HG03064 (cell line): ENCODE measurements at regions not wholly inside any gene's neighbourhood (a gene's known extent, or its start where the extent isn't known, plus 50 kb on each side); places are given as distances from the start of the nearest gene placed in this dataset.

Experiments
- ATAC-seq: cut with Tn5 transposase; IDR thresholded peaks from one replicate; pipeline ENCODE4 v1.9.1; 2021; ENCODE audit warnings: low read depth; ENCODE audit not compliant: unreplicated experiment

GRCh38 chr13:78998630-78999315 is 339.8 kb upstream of the OBI1 start:
- no peak for ATAC-seq

GRCh38 chr13:78997902-78998629 is 339.1 kb upstream of the OBI1 start:
- ATAC-seq, result no peak

- ATAC-seq, result no peak
Measured at GRCh38 chr13:78993792-78994191, 334.8 kb upstream of the OBI1 start.

- no peak for ATAC-seq
Measured at GRCh38 chr13:78981913-78982312, 323.0 kb upstream of the OBI1 start.

GRCh38 chr13:78979349-78979748 is 320.4 kb upstream of the OBI1 start:
- no peak for ATAC-seq

GRCh38 chr13:78978381-78978998 is 319.5 kb upstream of the OBI1 start:
- peak; percentile 95 for ATAC-seq

- ATAC-seq, result no peak
Measured at GRCh38 chr13:78977311-78977710, 318.4 kb upstream of the OBI1 start.

GRCh38 chr13:78976696-78977095 is 317.7 kb upstream of the OBI1 start:
- no peak for ATAC-seq

GRCh38 chr13:78972561-78972960 is 313.6 kb upstream of the OBI1 start:
- ATAC-seq, result no peak

GRCh38 chr13:78971355-78972025 is 312.5 kb upstream of the OBI1 start:
- ATAC-seq, result no peak

- ATAC-seq, result no peak
Measured at GRCh38 chr13:78960881-78961280, 301.9 kb upstream of the OBI1 start.

GRCh38 chr13:78958006-78958405 is 299.1 kb upstream of the OBI1 start:
- ATAC-seq, result no peak

- no peak for ATAC-seq
Measured at GRCh38 chr13:78940455-78941130, 281.6 kb upstream of the OBI1 start.

- no peak for ATAC-seq
Measured at GRCh38 chr13:78934336-78934735, 275.4 kb upstream of the OBI1 start.

GRCh38 chr13:78915015-78915414 is 256.1 kb upstream of the OBI1 start:
- ATAC-seq, result no peak

GRCh38 chr13:78913656-78914055 is 254.7 kb upstream of the OBI1 start:
- no peak for ATAC-seq

- ATAC-seq, result no peak
Measured at GRCh38 chr13:78910147-78910546, 251.2 kb upstream of the OBI1 start.

- ATAC-seq, result no peak
Measured at GRCh38 chr13:78909276-78909675, 250.3 kb upstream of the OBI1 start.

GRCh38 chr13:78907006-78907405 is 248.1 kb upstream of the OBI1 start:
- no peak for ATAC-seq

- no peak for ATAC-seq
Measured at GRCh38 chr13:78897200-78897599, 238.2 kb upstream of the OBI1 start.

- no peak for ATAC-seq
Measured at GRCh38 chr13:78884571-78884970, 225.6 kb upstream of the OBI1 start.
